ENCODE measurements at regions not wholly inside any gene's neighbourhood (a gene's known extent, or its start where the extent isn't known, plus 50 kb on each side); places are given as distances from the start of the nearest gene placed in this dataset.

DNA sequence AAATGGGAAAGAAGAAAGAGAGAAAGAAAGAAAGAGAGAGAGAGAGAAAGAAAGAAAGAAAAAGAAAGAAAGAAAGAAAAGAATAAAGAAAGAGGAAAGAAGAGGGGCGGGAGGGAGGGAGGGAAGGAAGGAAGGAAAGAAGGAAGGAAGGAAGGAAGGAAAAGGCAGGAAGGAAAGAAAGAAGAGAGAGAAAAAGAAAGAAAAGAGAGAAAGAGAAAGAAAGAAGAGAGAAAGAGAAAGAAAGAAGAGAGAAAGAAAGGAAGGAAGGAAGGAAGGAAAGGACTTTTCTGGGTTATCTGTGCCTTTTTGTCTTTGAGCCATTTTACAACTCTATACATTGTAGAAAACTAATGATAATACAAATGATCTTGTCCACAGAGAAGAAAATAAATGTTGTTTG, 136.6 kb upstream of the SMAD3 start:
- Histone ChIP-seq H2BK15ac (ENCODE audit: low read length) (no peak overlapping the region), H3K9ac (replicated peaks in 1 of 4; ENCODE audit: extremely low read depth in 1 of 4, low read depth in 3 of 4, low read length in 3 of 4) (no peak overlapping the region), H3K18ac (ENCODE audit: extremely low read depth, low read length) (no peak overlapping the region), H3K23ac (ENCODE audit: insufficient read length) (no peak overlapping the region), H3K36me3 (ENCODE audit: control insufficient read depth in 2 of 4, insufficient read depth in 4 of 4, low read length in 3 of 4) (peaks cover 0 to 4% (median 1%) of the 10 kb centered on the region in 4 experiments; a peak in 1 of 8 replicates), H2BK12ac (ENCODE audit: low read depth, low read length) (no peak overlapping the region), H2BK5ac (ENCODE audit: low read depth, low read length) (no peak overlapping the region), H3K27ac (ENCODE audit: low read depth, low read length) (no peak overlapping the region), H3K79me1 (ENCODE audit: low read depth, low read length) (no peaks in the 10 kb centered on the region), H2AFZ (ENCODE audit: low read length) (no peak overlapping the region), H4K20me1 (replicated peaks in 1 of 2; ENCODE audit: control insufficient read depth in 1 of 2, insufficient read depth in 2 of 2, low read length in 2 of 2) (peaks cover 0 to 3% of the 10 kb centered on the region in 2 experiments), H3K4me3 (ENCODE audit: extremely low read depth in 1 of 4, insufficient read depth in 2 of 4, low read depth in 3 of 4, low read length in 4 of 4) (no peak overlapping the region), H4K8ac (ENCODE audit: extremely low read depth, insufficient read depth, low read length) (no peak overlapping the region), H3K9me3 (ENCODE audit: insufficient read depth in 2 of 2, low read depth in 1 of 2, low read length in 1 of 2) (peaks cover 6 to 12% of the 10 kb centered on the region in 2 experiments), H4K5ac (ENCODE audit: insufficient read length, low read depth, low read length) (no peak overlapping the region), H3K4me1 (replicated peaks in 1 of 4; ENCODE audit: control insufficient read depth in 3 of 4, insufficient read depth in 4 of 4, low read length in 3 of 4) (peaks cover 0 to 10% (median 5%) of the 10 kb centered on the region in 4 experiments; a peak in 4 of 7 replicates), H3K4me2 (ENCODE audit: insufficient read depth in 1 of 2, low read depth in 2 of 2, low read length in 2 of 2) (no peak overlapping the region), H3K14ac (ENCODE audit: insufficient read length) (no peak overlapping the region), H2BK120ac (replicated peaks; ENCODE audit: low read depth, low read length) (no peak overlapping the region), H3K79me2 (ENCODE audit: control insufficient read depth in 1 of 2, insufficient read depth in 2 of 2, low read length in 2 of 2) (no peaks in the 10 kb centered on the region), H3K4ac (replicated peaks; ENCODE audit: insufficient read length, low read depth, low read length) (no peak overlapping the region), H2AK5ac (ENCODE audit: low read depth, low read length) (no peak overlapping the region), H2BK20ac (ENCODE audit: low read length) (no peak overlapping the region), H3K27me3 (replicated peaks in 1 of 4; ENCODE audit: control insufficient read depth in 3 of 4, extremely low read depth in 1 of 4, insufficient read depth in 3 of 4, low read length in 3 of 4) (no peaks in the 10 kb centered on the region), H3K23me2 (ENCODE audit: low read depth, low read length) (peaks cover 2% of the 10 kb centered on the region; the same call in 1 of the 2 replicates), H4K91ac (replicated peaks; ENCODE audit: insufficient read length, low read length) (no peak overlapping the region), H3K56ac (replicated peaks; ENCODE audit: insufficient read length, low read depth, low read length) (no peak overlapping the region)
- CTCF ChIA-PET (ENCODE audit: partially characterized antibody) = interaction anchor here (1.2 to 18.1 kb wide), 2 partner anchors 22 to 37 kb away, joined by 3 to 255 read pairs; no protein-coding TSS in a partner anchor
- FAIRE-seq (no peak), DNase-seq (ENCODE audit: low read depth in 1 of 2, low spot score in 2 of 2) (no peak)
- no peak for TF ChIP-seq YY1 (IDR thresholded peaks at IDR 0.05; ENCODE audit: low read depth, low read length)
- TF ChIP-seq RXRA (IDR thresholded peaks at IDR 0.05; ENCODE audit: insufficient read depth, low read depth, low read length) = no peak
- TF ChIP-seq CTBP2 (IDR thresholded peaks at IDR 0.05; ENCODE audit: borderline replicate concordance, insufficient read depth, insufficient read length, low read length) = no peak
- no peak for TF ChIP-seq SP2 (IDR thresholded peaks at IDR 0.05; ENCODE audit: low read length)
- TF ChIP-seq CHD2 (IDR thresholded peaks at IDR 0.05; ENCODE audit: low read length) = no peak
- no peak for TF ChIP-seq CBX5 (IDR thresholded peaks at IDR 0.05; ENCODE audit: low read depth, low read length)
- no peak for TF ChIP-seq USF2 (IDR thresholded peaks at IDR 0.05; ENCODE audit: low read length)
- no CpG with 5 or more reads among the region's 1 CpG for WGBS, 2 experiments (ENCODE audit: extremely low coverage in 1 of 2, insufficient coverage in 1 of 2, insufficient read length in 1 of 2, insufficient replicate concordance in 2 of 2, low coverage in 1 of 2, low lambda C conversion rate in 2 of 2, missing lambda C conversion rate in 1 of 2)
- POLR2A ChIA-PET (ENCODE audit: partially characterized antibody) = no interaction called here
